Bone marrow (tissue), 2 donors: ENCODE measurements at regions not wholly inside any gene's neighbourhood (a gene's known extent, or its start where the extent isn't known, plus 50 kb on each side); places are given as distances from the start of the nearest gene placed in this dataset.
"Not testable (repeated sequence)": the region's sequence is repeated elsewhere in the genome, so short reads cannot be mapped to it uniquely, and the experiment has no call there.

Experiments used
- DNase-seq, 2 donors: peaks; one replicate each; lab custom pipeline; 2025; lab: John Stamatoyannopoulos, UW

GRCh38 chr5:82493221-82493620 is 215.1 kb upstream of the RPS23 start:
- DNase-seq: no peak

DNA sequence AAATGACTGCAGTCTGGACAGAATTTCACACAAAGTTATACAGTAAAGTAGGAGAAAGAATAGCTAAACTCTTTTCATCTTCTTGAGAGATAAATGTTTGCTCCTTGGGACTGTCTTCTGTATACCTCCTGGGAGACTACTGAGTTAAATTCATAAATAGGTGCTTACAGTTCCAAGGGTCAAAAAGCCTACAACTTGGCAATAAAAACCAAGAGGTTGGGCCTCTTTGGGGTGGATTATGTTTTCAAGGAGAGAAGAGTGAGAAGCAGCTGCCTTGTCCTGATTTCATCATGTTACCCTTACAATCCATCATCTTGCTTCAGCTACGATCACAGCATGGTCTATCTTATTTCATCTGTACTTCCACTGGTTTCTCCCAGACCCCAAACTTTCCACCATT is 213.2 kb upstream of the RPS23 start:
- DNase-seq: no peak

DNA sequence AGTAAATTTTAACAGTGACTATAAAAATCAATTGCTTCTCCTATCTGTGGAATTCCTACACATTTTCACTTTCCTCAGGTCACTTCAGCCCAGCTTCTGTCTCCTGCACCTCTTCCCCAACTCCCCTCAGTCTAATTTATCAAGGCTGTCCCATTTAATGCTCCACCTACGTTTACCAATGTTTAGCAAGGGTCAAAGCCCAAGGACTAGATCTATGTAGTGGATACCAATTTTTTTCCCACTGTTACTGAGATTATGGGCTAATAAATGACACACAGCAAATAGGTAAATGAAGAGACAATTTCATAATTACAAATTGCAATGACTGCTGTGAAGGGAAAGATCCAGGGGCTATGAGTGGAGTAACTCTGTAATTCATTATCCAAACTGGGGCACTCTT is 211.5 kb upstream of the RPS23 start:
- DNase-seq: no peak

GRCh38 chr5:82487131-82487530 is 209.0 kb upstream of the RPS23 start:
- no peak for DNase-seq

DNA sequence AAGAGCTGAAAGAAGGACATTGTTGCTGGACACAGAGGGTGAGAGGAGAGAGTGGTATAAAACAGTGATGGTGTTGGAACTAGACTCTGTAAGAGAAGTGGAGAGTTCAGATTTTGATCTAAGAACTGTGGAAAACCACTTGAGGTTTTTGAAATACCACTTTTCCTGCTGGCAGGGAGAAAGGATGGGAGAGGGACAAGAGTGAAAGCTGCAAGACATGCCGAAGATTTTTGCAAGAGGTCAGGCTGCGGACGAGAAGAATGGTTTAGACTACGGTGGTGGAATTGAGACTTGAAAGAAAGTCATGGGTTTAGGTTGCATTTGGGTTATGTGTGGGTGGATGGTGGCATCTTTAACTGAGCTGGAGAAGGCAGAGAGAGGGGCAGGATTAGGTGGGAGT is 202.2 kb upstream of the RPS23 start:
- DNase-seq: no peak

DNA sequence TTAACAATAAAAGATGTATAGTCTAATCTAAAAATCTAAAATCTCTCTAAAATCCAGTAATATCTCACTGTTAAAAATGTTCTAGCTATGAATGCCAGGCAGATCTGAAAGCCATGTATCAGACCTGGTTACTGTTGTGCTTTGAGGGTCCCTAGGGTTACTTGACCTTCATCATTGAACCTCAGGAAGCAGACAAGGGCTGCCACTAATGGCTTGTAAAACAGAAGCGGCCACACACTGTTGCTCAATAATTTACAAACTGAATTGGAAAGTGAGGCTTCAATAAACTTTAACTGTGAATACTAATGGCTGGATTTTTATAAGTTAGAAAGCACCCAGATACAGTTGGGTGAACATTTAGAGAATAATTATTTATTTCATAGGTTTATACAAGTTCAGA is 198.0 kb upstream of the RPS23 start:
- DNase-seq: no peak

GRCh38 chr5:82473262-82473661 is 195.1 kb upstream of the RPS23 start:
- DNase-seq: no peak

DNA sequence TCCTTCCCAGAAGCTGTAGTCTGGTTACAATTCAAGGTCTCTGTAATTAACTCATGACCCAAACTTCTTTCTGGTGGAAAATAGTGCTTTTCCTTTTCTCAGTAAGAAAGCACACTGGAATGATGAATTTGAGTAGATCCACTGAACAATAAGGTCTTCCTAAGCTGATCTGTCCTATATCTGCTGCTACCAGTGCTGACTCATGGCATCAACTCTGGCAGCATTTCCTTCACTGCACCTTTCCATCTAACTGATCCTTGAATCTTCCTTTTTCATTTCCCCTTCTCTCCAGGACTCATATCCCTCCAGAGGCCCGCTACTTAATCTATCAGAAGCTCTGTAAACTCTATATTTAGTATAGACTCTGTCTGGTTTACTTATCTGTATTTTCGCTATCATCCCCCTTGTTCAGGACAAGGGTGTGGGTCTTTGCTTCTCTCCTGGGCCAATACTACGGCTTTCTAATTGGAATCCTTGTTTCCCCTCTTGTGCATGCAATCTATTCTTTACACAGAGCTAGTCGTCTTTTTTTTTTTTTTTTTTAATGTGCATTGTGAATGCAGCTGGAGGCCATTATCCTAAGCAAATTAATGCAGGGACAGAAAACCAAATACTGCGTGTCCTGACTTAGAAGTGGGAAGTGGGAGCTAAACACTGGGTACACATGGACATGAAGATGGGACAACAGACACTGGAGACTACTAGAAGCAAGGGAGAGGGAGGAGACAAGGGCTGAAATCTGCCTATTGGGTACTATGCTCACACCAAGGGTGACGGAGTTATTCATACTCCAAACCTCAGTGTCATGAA is 192.2 kb upstream of the RPS23 start:
- DNase-seq: no peak

DNA sequence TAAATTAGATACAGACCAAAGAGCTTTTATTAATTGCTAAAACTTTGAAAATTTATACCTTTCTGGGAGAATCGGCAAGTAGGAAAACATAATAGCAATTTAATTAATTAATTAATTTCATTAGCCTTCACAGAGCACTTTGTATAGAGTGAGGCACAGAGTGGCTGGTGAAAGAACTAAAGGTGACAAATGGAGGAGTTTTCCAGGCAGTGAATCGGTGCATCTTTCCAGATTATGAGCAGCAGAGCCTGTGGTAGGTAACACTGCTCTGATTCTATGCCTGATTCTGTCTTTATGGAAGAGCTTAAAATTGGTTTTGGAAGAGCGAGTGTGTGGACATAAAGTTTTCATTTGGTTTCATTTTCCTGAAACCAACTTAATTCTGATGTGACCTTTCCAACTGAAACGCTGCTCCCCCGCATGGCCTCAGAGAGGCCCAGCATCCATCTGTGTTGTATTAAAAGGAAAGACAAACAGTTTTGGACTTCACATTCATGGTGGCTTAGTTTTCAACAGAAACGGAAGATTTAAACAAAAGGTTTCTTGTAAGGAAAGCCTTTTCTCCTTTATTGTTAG is 188.9 kb upstream of the RPS23 start:
- no peak for DNase-seq

DNA sequence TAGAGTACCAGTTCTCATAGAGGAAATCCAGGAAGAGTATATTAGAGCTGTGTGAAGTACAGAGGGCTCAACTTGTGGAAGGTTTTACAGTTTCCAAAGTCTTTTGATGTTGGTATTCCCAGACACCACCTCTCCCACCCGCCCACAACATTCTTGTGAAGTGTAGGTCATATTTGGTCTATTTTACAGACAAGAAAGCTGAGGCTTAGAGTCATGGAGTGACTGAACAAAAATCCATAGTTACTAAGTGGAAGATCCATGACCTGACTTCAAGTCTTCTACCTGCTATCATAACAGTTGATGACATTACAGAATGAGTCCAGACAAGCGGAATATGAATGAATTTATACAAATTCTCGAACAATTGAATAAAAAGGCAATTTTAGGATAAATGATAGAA is 187.1 kb upstream of the RPS23 start:
- no peak for DNase-seq

GRCh38 chr5:82459626-82460025 is 181.5 kb upstream of the RPS23 start:
- no peak for DNase-seq

- not testable (repeated sequence) for DNase-seq
These were observed 177.2 kb upstream of the RPS23 start for GRCh38 chr5:82455317-82455716.

- DNase-seq: no peak
These were observed 170.2 kb upstream of the RPS23 start for GRCh38 chr5:82448374-82448773.

DNA sequence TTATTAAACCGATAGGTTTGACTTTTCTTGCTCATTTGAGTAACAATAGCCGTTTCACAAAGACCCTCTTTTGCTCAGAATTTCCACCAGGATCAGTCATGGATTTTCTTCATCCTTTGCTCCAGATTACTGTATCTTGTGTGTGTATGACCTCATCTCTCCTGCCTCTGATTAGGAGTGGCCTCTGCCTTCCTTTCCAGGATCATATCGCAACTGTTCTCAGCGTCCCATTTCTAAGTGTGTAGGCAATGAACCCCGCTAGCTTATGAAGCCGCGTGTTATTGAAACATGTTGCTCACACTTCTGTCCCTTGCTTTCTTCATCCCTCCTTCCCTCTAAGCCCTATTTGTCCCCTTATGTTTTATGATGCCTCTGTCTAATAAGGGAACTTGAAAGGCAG is 169.8 kb upstream of the RPS23 start:
- no peak for DNase-seq

DNA sequence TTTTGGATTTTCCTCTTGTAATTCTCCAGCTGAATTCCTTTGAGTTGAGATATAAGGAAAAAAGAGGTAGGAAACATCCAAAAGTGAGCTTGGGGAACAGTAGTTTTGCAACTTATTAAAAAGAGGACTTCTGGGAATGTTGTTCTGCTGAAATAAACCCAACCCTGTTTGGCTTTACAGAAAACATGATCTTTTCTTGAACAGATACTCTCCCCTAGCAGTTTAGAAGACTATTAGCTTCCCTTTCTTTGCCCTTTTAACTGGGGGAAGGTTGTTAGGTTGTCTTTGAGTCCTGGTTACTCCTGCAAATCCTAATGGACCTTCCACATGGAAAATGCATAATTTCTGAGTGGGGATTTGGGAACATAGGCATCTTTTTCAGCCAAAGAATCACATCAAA is 168.7 kb upstream of the RPS23 start:
- DNase-seq: no peak

DNA sequence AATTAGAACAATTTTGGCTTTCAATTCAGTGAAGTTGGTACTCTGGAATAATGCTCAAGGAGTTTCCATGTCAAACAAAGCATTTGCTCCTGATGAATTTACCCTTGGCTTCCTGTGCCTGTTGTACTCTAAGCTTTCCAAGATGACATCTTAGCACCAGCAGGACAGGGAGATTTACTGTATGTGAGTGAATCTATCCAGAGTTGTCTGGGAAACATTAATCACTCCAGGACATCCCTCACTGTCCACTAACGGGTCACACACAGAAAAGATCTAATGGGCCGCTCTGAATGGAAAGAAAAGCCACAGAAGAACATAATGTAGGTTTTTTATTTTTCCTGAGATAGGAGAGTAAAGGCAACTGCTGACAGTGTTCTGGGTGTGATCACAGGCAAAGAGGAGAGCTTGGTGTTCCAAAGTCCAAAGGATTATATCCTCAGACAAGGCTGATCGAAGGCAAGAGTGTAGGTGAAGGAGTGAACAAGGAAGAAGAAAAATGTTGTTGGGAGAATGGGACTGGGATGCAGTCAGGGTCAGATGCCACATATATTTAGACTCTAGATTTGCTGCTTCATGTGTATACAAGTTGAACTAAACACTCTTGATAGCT is 167.7 kb upstream of the RPS23 start:
- no peak for DNase-seq

GRCh38 chr5:82439750-82440445 is 161.7 kb upstream of the RPS23 start:
- DNase-seq: no peak

GRCh38 chr5:82437565-82437964 is 159.4 kb upstream of the RPS23 start:
- not testable (repeated sequence) for DNase-seq

GRCh38 chr5:82436291-82436690 is 158.1 kb upstream of the RPS23 start:
- DNase-seq: no peak

- DNase-seq: not testable (repeated sequence)
These were observed 156.8 kb upstream of the RPS23 start for GRCh38 chr5:82434696-82435660.

DNA sequence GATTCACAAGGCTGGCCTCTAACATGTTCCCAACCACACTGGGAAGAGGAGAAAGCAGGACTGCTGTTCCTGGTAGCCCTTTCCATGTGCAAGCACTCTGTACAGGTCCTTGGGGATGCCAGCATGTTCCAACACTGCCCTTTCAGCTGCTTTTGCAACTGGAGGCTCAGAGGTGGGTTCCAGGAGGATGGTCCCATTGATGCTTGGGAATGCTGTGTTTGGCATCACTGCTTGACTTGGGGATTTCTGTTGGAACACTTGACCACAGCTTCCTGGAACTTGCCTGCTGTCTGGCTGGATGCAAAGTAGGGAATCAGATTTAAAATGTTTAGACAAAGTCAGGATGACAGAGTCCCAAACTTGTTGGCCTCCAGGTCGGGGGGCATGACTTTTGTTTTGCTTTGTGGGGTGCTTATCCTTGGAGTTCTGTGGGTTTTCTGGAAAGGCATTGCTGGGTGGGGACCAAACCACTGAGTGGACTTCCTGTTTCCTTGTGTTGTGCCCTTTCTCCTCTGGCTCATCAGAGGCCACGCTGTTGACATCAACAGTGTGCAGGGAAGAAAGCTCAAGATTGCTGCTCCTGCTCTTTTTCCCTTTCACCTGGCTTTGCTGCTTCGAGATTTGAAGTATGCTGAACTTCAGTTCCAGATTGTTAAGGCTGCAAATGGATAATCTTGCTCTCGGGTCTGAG is 148.5 kb upstream of the RPS23 start:
- no peak for DNase-seq
